ENCODE measurements at regions not wholly inside any gene's neighbourhood (a gene's known extent, or its start where the extent isn't known, plus 50 kb on each side); places are given as distances from the start of the nearest gene placed in this dataset.
"Not testable (repeated sequence)": the region's sequence is repeated elsewhere in the genome, so short reads cannot be mapped to it uniquely, and the experiment has no call there.

DNA sequence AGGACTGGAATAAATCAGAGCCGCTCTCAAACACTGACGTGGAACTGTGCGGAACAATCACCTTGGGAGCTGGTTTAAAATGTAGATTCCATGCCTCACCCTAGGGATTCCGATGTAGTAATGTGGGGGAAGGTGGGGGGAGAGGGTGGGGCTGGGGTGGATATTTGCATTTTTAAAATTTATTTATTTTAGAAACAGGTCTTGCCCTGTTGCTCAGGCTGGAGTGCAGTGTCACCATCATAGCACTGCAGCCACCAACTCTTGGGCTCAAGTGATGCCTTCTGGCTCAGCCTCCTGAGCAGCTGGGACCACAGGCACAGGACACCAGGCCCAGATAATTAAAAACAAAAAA is 101.9 kb upstream of the SEC22B start:
- not testable (repeated sequence) for DNase-seq (ENCODE audit: low spot score)

DNA sequence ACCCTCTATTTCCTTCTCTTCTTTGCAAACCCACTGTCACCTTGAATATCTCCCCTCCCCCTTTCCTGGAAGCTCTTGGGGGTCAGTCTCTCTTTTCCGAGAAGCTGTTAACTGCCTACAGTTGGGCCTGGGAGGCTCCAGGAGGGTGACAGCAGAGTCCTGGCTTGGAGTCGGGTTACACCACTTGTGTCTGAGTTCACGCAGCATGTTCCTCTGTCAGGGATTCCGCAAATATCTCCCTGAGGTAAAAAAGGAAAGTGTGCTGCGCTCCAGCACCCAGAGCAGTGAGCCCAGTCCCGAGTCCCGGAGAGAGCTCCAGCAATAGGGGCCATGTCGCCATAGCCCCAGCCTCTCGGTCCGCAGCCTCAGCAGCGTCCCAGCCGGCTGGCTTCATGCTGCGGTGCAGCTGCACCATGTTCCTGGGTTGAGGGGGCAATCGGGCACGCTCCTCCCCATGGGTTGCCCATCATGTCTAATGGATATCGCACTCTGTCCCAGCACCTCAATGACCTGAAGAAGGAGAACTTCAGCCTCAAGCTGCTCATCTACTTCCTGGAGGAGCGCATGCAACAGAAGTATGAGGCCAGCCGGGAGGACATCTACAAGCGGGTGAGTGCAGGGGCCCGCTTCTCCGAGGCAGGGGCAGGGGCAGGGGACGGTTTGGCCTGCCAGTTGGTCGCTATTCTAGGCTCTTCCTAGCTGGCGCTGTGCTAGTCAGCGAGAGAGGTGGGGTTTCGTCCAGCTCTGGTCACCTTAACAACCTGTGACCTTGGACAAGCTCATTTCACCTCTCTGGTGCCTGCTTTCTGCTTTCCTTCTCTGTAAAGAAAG is 101.3 kb upstream of the SEC22B start:
- DNase-seq (ENCODE audit: low spot score), result not testable (repeated sequence)

DNA sequence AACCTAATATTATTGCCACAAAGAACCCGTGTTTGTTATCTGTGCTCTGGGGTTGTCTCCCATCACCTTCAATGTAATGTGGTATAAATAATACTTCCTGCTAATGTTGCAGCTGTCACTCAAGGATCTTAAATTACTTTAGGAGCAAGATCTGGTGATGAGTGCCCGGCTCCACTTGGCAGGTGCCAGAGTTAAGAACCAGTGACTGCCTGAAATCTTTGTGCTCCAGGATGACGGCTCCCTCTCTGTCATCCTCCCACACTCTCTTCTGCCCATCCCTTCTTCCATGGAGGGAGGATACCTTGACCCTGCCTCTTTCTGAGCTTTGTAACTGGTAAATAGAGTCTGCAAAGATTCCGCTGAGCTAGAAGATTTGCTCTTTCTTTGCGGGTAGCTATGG is 100.4 kb upstream of the SEC22B start:
- DNase-seq (ENCODE audit: low spot score), result not testable (repeated sequence)

DNA sequence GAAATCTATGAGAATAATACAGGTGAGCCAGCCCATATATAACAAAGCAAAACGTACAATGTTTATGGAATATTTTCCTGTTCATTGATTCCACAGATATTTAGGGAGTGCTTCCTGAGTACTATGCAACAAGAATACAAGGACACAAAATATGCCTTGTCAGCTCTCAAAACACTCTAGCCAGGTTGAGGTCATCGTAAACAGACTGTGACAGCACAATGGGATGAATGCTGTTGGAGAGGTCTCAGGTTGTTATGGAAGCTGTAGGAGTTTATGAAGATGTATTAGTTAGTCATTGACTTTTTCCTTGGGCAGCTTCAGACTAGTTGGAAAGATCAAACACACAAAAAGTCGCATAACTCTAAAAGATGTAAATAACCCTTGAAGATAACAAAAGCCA is 98.1 kb upstream of the SEC22B start:
- not testable (repeated sequence) for DNase-seq (ENCODE audit: low spot score)

DNA sequence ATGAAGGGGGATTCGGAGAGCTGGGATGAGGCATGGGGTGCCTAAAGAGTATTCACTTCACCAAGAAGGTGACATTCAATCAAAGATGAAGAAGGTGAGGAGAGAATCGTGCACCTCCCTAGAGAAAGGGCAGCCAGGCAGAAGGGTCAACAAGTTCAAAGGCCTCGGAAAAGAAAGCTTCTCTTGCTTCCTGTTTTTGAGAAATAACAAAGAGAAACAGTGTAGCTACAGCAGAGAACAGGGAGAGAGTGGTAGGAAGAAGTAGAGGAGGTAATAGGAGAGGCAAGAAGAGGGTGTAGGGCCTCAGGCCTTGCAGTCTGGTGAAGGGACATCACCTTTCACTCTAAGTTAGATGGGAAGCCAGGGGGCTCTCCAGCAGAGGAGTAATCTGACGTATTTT is 97.0 kb upstream of the SEC22B start:
- DNase-seq (ENCODE audit: low spot score), result not testable (repeated sequence)

DNA sequence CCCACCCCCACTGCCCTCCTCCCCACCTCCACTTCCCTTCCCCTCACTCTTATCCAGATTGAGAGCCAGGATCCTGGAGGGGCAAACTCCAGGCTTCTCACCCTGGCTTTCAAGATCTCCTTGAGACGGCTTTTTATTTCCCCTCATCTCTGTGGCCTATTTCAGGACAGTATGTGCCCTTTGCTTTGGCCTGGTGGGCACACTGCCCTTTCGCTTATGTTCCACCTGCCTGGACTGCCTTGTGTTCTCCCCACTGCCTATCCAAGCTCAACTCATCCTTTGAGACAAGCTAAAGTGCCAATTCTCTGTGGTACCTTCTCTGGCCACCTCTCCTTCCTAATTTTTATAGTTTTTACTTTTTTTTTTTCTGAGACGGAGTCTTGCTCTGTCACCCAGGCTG is 95.9 kb upstream of the SEC22B start:
- not testable (repeated sequence) for DNase-seq (ENCODE audit: low spot score)

DNA sequence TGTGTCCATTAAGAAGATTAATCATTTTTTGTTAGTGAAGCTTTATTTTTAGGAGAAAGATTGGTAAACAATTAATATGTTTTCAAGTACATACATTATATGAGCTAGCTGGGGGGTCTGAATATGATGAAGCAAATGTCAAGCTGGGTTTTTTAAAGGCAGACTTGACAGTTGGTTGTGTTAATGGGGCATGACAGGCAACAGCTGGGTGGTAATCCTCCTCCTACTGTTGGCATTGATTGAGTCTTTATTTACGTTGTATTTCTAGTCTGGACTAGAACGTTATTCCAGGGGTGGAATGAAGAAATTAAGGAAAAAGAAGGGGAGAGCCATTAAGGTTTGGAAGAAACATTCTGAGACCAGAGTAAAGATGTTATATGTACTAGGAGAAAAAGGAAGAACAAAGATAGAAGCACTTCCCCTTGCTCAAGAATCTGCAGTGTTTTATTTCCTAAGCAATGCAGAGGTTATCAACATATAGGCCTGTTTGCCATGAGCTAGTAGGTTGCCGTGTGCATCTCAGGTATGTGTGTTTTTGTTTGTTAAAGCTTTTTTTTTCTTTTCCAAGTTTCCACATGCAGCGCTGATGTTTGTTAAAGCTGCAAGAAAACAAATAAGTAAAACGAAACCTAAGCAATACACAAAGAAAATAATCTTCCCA is 95.4 kb upstream of the SEC22B start:
- not testable (repeated sequence) for DNase-seq (ENCODE audit: low spot score)

DNA sequence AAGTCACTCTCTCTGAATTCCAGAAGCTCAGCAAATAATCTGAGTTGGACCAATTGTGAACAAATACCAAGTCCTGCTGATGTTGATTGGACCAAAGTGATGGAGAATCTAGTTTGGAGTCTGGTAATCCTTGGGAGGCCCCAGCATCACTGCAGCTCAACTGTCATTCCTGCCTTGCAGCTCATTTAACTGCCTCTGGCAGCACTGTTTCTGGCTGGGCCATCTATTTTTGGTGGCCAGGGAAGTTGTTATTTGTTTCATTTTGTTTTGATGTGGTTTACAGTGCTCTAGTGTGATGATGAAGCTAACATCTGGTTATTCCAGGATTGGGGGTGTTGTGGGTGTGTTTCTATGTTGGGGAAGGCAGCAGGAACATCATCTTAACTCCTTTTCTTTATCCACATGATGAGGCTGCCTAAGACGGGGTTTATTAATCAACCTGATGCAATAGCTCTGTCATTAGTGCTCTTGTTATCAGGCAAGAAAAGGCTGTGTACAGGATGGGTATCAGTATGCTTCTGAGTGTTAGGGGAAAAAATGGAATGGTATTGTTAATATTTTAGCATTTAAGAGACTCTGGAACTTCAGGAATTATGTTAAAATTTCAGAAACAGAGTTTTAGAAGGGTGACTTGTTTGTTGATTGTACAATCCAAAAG is 91.7 kb upstream of the SEC22B start:
- DNase-seq (ENCODE audit: low spot score), result not testable (repeated sequence)

DNA sequence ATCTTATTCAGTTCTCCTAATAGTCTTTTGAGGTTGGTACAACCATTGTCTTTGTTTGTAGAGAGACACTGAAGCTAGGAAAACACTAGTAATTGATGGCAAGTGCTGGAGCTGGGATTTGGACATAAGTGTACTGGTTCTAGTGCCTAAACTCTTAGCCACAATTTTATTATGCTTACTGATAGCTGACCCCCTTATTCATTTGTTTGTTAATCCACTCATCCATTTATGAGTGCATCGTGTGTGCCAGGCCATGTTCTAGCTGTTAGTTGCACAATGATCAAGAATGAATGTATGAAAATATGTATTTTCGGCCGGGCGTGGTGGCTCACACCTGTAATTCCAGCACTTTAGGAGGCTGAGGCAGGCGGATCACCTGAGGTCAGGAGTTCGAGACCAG is 88.2 kb upstream of the SEC22B start:
- not testable (repeated sequence) for DNase-seq (ENCODE audit: low spot score)

DNA sequence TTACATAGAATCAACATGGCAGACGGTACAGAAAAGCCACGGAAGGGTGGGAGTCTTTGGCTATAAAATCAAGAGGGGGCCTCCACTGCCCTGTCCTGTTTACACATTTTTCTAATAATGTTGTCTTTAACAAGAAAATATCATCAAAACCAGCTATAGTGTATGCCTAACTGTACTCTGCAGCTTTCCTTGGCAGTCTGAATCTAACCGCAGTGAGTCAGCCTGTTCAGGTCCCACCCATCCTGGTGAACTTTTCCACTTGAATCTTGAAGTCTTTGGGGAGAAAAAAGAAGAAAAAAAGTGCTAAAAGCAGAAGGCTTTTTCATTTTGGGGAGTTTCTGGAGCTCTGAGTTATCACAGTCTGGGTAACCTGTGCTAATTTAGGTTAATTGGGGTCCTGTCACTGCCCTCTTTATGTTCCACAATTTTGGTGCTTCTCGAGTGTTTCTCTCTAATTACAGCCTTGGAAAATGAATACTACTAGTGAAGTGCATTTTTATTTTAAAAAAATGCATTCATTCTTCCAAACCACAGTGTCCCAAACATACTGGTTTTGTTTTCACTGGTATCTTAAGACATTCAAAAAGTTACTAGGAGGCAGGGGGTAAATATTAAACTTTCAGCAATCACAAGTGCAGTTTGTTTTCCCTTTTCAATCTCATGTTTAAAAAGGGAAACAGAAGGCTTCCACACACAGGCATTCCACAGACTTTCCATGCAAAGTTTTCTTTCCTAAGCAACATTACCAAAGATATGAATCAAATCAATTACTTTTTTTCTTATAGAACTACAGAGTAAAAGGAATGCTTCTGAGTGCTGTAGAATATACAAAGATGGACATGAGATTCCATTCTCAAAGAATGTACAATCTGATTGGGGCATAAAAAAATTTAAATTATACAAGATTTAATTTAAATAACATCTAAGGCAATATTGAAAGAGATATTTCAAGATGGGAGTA is 86.8 kb upstream of the SEC22B start:
- DNase-seq (ENCODE audit: low spot score), result not testable (repeated sequence)

DNA sequence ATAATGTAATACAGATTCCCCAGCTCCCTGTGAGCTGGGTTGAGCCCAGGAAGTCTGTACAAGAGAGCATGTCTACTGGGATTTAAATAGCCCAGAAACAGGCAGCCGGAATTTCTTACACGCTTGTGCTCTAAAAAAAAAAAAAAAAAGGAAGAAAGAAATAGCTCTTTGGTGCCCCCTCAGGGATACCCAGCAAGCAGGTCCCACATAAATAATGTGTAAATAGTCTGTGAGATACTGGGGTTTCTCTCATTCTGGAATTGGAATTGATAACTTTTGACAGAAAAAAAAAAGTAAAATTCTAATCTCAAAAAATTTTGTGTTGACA is 81.4 kb upstream of the SEC22B start:
- DNase-seq (ENCODE audit: low spot score), result not testable (repeated sequence)

DNA sequence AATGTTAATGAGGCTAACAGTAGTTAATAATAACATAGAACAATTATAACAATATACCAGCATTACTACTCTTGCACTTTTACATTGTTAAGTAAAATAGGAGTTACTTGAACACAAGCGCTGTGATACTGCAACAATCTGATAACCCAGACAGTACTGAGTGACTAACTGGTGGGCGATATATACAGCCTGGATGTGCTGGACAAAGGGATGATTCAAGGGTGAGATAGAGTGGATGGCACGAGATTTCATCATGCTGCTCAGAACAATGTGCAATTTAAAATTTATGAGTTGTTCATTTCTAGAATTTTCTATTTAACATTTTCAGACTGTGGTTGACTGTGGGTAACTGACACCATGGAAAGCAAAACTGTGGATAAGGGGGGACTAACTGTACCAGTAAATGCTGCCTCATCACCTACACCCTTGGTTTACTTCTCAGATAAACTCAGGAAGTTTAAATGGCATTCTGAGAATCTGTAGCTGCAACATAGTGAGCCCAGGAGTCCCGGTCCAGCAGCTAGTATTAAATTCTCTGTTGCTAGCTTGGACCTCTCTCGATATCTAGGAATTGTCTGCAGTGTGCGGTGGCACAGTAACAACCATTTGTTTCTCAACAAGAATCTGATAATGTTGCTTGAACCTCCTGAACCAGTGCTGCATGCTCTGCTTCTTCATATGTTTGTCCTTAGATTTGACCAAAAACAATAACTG is 80.9 kb upstream of the SEC22B start:
- not testable (repeated sequence) for DNase-seq (ENCODE audit: low spot score)

DNA sequence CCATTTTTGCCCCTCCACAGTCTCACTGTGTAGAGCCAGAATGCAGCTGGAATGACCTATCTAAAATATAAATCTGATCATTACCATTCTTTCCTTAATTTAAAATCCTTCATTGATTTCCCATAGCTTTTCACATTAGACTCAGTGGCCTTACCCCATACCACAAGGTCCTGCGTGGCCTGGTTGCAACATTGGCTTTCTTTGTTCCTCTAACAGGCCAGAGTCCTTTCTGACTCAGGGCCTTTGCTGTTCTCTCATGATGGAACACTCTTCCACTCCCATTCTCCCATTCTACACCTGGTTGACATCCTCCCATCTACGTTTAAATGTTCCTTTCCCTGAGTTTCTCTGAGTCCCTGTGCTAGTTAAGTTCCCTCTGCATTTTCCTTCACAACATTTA is 74.4 kb upstream of the SEC22B start:
- not testable (repeated sequence) for DNase-seq (ENCODE audit: low spot score)

DNA sequence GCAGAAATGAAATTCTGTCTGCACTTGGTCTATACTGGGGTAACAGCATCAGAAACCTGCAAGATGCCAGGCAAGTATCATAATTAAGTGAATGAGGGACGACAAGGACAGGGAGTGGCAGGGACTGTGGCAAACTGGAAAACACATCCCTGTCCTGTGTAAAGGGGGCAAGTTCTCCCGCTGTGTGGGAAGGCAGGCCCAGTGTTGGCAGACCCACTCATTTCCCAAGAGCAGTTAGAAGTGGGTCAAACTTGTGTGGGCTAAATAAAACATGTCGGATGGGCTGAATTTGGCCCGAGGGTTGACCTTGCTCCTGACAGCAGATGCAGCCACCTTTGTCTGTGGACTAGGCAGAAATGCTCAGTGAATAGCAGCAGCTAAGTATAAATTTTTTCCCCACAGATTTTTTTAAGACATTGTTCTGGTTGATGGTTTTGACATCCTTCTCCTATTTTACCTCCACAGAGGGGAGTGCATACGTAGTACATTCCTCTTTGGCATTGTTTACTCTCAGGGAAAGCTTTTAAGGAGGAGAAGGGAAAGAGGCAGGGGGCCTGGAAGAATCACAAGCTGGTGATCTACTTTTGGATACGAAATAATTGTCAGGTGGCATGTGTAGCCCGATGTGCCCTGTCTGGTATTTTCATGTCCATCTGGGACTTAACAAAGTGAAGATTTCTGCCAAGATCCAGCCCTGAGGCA is 72.6 kb upstream of the SEC22B start:
- not testable (repeated sequence) for DNase-seq (ENCODE audit: low spot score)

DNA sequence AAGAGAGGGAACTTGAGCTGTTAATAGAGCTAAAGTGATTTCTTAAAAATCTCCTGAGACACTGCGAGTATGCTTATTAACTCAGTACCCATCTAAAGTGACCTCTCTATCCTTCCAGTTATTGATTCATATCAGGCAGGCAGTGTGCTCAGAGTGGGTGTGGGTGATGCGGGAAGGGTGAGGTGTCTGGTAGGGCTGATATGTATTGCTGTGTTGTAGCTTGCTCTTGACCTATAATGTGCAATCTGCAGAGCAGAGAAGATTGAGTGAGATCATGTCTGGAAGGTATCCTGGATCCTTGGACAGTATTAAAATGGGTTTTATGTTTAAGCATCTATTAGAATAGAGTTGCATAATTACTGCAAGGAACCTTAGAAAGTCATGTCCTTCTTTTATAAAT is 71.9 kb upstream of the SEC22B start:
- not testable (repeated sequence) for DNase-seq (ENCODE audit: low spot score)

DNA sequence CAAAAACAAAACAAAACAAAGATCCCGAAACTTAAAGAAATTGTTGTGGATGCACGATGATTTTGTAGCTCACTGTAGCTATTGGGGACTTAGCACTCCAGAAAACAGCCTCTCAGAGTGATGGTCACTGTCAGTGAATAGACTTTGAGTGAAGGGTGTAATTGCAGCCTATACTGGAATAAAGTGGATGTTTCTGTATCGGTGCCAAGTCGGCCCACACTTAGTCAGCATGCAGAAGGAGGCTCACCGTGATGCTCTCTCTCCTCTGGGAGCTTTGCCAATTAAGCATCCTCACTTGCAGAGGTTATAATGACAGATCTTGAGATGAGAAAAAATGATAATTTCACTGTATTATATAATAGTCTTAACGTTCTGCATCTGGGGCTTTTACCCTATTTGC is 67.5 kb upstream of the SEC22B start:
- DNase-seq (ENCODE audit: low spot score), result not testable (repeated sequence)

DNA sequence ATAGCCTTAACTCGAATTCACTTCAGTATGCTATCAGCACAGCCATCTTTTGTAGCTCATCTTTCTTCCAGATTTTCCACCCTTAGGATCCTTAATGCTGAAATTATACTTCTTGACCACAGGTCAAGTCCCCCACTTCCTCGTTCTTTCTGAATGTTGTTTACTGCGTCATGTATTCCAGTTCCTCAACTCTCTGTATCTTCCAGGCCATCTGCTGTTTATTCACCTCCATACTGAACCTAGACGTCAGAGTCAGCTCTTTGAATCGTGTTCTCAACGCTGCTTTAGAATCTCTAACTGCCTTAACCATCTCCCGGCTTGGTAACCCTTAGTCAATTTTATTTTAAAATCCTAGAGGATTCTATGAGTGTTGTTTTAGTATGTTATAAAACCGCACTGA is 66.3 kb upstream of the SEC22B start:
- not testable (repeated sequence) for DNase-seq (ENCODE audit: low spot score)

DNA sequence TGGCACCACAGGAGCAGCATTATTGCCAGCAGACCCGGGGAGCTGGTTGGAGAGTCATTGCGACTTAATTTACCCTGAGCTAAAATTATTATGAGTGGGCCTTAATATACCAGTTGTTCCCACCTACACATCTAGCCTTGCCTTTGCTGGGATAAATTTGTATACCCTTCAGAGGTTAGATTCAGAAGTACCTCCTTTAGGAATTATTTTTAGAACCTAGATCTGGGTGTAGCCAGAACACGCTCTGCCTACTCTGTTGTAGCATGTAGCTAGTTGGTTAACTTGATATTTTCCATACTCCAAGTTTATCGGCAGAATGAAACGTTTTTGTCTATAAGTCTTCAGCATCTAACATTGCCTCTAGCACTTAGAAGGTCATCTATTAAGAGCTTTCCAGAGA is 65.5 kb upstream of the SEC22B start:
- DNase-seq (ENCODE audit: low spot score), result not testable (repeated sequence)

DNA sequence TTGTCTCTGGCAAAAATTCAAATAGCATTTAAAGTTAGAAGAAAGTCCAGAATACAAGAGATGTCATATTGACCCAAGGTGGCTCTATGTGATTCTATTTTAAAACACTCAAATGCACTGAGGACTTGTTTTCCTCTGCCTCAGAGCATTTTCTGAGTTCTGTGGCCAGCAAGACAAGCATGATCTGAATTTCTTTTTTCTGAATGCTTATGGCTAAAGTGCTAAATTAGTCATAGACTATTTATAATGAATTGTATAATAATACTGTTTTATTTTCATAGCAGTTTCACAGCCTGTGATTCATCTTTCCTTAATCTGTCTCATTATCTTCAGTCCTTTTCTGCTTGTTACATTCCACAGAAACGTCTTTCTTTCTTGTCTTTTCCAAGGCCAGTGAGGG is 63.9 kb upstream of the SEC22B start:
- not testable (repeated sequence) for DNase-seq (ENCODE audit: low spot score)

DNA sequence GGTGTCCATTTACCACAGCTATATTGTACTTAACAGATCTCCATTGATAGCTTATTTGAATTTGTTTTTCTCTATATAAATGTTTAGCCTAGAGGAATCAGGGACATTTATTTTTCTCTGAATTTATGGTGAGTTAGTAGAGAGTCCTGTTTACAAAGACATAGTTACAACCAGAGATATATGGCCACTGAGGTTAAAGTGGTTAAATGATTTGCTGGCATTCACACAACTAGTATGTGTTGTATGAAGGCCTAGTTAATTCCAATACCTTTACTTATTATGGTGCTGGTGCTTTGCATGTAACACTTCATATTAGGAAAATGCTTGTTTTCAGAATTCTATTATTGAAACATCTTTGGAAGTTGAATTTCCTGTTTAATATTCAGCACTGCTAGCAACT is 63.0 kb upstream of the SEC22B start:
- not testable (repeated sequence) for DNase-seq (ENCODE audit: low spot score)
